Cardiac fibroblast (primary cell): ENCODE measurements at regions not wholly inside any gene's neighbourhood (a gene's known extent, or its start where the extent isn't known, plus 50 kb on each side); places are given as distances from the start of the nearest gene placed in this dataset.

ENCODE experiments used
- DNase-seq, 2 donors: peaks; one replicate each; pipeline versions ENCODE4 v3.0.0 to v3.0.0-alpha.2; 2010; ENCODE audit warnings: low read depth in 2 of 2
- H3K4me3 ChIP-seq, 2 donors: replicated peaks in 1 of 2; 1 replicate in 1 of 2; 2 replicates in 1 of 2; pipeline ENCODE4 v1.5.1; 2011; ENCODE audit warnings: low read depth in 2 of 2, low read length in 2 of 2, mild to moderate bottlenecking in 2 of 2, moderate library complexity in 1 of 2
- CTCF ChIP-seq: IDR thresholded peaks from one replicate; pipeline ENCODE4 v1.5.1; 2011; ENCODE audit warnings: low read depth, mild to moderate bottlenecking, low read length, inconsistent platforms

GRCh38 chr16:85267414-85267945, 155.2 kb upstream of the CIBAR2 start:
- no peak for TF ChIP-seq CTCF
- H3K4me3 ChIP-seq = no peak overlapping the region
- DNase-seq = no peak

- H3K4me3 ChIP-seq = no peak overlapping the region
- no peak for DNase-seq
- no peak for TF ChIP-seq CTCF
Observed at GRCh38 chr16:85269165-85269564, 156.9 kb upstream of the CIBAR2 start.

- H3K4me3 ChIP-seq = no peak overlapping the region
- DNase-seq = no peak
- no peak for TF ChIP-seq CTCF
Observed at GRCh38 chr16:85270374-85270773, 158.1 kb upstream of the CIBAR2 start.

GRCh38 chr16:85271198-85271597, 158.9 kb upstream of the CIBAR2 start:
- H3K4me3 ChIP-seq = no peak overlapping the region
- no peak for DNase-seq
- no peak for TF ChIP-seq CTCF

GRCh38 chr16:85273293-85273692, 161.0 kb upstream of the CIBAR2 start:
- DNase-seq = no peak
- no peak for TF ChIP-seq CTCF

GRCh38 chr16:85274501-85274900, 162.2 kb upstream of the CIBAR2 start:
- no peak for TF ChIP-seq CTCF
- no peak for DNase-seq
- no peak overlapping the region for H3K4me3 ChIP-seq

More at GRCh38 chr16:85273293-85273692, 161.0 kb upstream of the CIBAR2 start:
- H3K4me3 ChIP-seq = no peak overlapping the region

- H3K4me3 ChIP-seq = no peak overlapping the region
- TF ChIP-seq CTCF = no peak
- DNase-seq = no peak
Observed at GRCh38 chr16:85274924-85275323, 162.7 kb upstream of the CIBAR2 start.
